Fibroblast of lung (primary cell): ENCODE measurements at regions not wholly inside any gene's neighbourhood (a gene's known extent, or its start where the extent isn't known, plus 50 kb on each side); places are given as distances from the start of the nearest gene placed in this dataset.

ENCODE experiments used
- EZH2 ChIP-seq: IDR thresholded peaks from 2 replicates; pipeline ENCODE4 v1.5.1; 2012; ENCODE audit warnings: low read length, control low read depth, mild to moderate bottlenecking; ENCODE audit errors: missing control alignments
- TF ChIP-seq, protein P1 (sequence below), 2 donors: IDR thresholded peaks in 1 of 2; conservative IDR thresholded peaks in 1 of 2; 1 replicate in 1 of 2; 2 replicates in 1 of 2; pipeline ENCODE4 v1.5.1; 2011 to 2012; ENCODE audit warnings: low read length in 2 of 2, control low read depth in 1 of 2, inconsistent platforms in 1 of 2, low read depth in 1 of 2, mild to moderate bottlenecking in 1 of 2

- TF ChIP-seq, protein P1, sequence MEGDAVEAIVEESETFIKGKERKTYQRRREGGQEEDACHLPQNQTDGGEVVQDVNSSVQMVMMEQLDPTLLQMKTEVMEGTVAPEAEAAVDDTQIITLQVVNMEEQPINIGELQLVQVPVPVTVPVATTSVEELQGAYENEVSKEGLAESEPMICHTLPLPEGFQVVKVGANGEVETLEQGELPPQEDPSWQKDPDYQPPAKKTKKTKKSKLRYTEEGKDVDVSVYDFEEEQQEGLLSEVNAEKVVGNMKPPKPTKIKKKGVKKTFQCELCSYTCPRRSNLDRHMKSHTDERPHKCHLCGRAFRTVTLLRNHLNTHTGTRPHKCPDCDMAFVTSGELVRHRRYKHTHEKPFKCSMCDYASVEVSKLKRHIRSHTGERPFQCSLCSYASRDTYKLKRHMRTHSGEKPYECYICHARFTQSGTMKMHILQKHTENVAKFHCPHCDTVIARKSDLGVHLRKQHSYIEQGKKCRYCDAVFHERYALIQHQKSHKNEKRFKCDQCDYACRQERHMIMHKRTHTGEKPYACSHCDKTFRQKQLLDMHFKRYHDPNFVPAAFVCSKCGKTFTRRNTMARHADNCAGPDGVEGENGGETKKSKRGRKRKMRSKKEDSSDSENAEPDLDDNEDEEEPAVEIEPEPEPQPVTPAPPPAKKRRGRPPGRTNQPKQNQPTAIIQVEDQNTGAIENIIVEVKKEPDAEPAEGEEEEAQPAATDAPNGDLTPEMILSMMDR (conservative IDR thresholded peaks at IDR 0.05 in 1 of 2, IDR thresholded peaks at IDR 0.05 in 1 of 2; ENCODE audit: low read depth in 1 of 2, low read length in 2 of 2), result no peak
- no peak for TF ChIP-seq EZH2
These were observed 1019.3 kb downstream of the JRKL start for GRCh38 chr11:97409141-97409540.
